ENCODE measurements at regions not wholly inside any gene's neighbourhood (a gene's known extent, or its start where the extent isn't known, plus 50 kb on each side); places are given as distances from the start of the nearest gene placed in this dataset.

DNA sequence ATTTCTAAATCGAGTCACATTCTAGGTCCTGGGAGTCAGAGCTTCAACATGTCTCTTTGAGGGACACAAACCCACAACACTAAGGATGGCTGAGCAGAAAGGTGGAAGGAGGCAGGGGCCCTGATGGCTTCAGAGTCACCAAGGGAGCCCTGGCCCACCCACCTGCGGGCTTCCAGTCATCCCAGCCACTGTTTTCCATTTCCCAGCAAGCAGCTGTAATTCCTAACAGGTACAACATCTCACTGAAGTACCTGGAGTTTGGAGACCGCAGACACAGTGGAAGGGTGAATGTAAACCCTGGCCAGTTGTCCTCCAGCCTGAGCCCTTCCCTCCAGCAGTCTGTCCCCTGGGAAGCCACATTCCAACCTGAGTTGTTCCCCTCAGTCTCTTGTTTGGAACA, 562.8 kb downstream of the TBC1D22A start:
- DNase-seq (ENCODE audit: low read depth), result no peak
- H3K4me3 ChIP-seq (ENCODE audit: low read depth, low read length), result no peak overlapping the region
- TF ChIP-seq, protein P1, sequence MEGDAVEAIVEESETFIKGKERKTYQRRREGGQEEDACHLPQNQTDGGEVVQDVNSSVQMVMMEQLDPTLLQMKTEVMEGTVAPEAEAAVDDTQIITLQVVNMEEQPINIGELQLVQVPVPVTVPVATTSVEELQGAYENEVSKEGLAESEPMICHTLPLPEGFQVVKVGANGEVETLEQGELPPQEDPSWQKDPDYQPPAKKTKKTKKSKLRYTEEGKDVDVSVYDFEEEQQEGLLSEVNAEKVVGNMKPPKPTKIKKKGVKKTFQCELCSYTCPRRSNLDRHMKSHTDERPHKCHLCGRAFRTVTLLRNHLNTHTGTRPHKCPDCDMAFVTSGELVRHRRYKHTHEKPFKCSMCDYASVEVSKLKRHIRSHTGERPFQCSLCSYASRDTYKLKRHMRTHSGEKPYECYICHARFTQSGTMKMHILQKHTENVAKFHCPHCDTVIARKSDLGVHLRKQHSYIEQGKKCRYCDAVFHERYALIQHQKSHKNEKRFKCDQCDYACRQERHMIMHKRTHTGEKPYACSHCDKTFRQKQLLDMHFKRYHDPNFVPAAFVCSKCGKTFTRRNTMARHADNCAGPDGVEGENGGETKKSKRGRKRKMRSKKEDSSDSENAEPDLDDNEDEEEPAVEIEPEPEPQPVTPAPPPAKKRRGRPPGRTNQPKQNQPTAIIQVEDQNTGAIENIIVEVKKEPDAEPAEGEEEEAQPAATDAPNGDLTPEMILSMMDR (conservative IDR thresholded peaks at IDR 0.05; ENCODE audit: low read depth, low read length), result no peak

DNA sequence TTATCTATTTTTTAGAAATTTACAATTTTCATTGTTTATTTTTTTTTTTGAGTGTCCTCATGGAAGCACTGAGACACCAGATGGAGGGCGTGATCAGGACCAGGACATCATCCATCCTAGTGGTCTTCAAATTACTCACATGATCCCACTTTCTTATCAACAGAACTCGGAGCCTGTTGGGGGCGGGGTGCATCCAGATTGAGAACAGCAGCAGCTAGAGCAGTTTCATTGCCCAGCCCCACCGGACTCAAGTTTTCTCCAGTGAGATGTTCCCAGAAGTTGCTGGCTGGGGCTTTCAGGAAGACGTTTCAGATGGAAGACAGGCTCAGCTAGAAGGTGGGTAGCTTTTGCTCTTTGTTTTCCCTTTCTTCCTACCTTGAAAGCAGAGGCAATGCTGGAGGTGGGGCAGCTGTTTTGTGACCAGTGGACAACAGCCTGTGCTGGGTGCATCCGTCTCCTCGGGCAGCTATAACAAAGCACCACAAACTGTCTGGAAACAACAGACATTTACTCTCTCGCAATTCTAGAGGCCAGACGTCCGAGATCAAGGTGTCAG, 562.1 kb downstream of the TBC1D22A start:
- no peak overlapping the region for H3K4me3 ChIP-seq (ENCODE audit: low read depth, low read length)
- DNase-seq (ENCODE audit: low read depth), result no peak
- TF ChIP-seq, protein P1 (conservative IDR thresholded peaks at IDR 0.05; ENCODE audit: low read depth, low read length), result no peak

DNA sequence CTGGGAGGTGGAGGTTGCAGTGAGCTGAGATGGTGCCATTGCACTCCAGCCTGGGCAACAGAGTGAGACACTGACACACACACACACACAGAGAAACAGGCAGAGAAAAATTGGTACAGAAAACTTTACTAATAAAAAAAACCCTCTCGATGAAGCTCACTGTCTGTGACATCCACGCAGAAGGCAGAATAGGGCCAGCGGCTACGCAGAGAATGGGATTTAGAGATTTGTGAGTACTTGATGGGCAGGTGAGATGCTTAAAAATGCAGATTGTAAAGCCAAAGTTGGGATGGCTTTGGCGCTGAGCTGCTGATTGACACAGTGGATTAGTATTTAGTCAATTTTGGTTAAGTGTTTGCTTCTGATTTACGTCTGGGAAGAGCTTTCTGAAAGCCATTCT, 561.1 kb downstream of the TBC1D22A start:
- H3K4me3 ChIP-seq (ENCODE audit: low read depth, low read length), result no peak overlapping the region
- TF ChIP-seq, protein P1 (conservative IDR thresholded peaks at IDR 0.05; ENCODE audit: low read depth, low read length), result no peak

DNA sequence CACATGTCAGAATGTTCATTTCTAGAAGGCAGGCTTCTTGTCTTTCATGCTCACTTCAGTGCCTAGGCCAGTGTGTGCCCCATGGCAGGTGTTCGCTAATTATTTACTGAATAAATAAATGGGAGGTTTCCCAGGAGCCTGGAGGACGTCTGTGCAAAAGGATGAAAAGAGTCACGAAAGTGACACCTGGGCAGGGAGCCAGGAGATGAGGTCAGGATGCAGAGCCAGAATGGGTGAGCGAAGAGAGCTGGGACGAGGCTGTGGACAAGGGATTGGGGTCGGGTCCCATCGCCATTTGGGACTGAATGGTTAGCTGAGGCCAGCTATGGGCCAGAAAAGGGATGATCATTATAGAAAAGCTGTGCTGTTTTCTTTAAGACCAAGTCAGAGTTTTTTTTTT, 560.4 kb downstream of the TBC1D22A start:
- no peak for DNase-seq (ENCODE audit: low read depth)
- no peak overlapping the region for H3K4me3 ChIP-seq (ENCODE audit: low read depth, low read length)
- TF ChIP-seq, protein P1 (conservative IDR thresholded peaks at IDR 0.05; ENCODE audit: low read depth, low read length), result no peak

More for the DNA sequence above, 561.1 kb downstream of the TBC1D22A start:
- no peak for DNase-seq (ENCODE audit: low read depth)

DNA sequence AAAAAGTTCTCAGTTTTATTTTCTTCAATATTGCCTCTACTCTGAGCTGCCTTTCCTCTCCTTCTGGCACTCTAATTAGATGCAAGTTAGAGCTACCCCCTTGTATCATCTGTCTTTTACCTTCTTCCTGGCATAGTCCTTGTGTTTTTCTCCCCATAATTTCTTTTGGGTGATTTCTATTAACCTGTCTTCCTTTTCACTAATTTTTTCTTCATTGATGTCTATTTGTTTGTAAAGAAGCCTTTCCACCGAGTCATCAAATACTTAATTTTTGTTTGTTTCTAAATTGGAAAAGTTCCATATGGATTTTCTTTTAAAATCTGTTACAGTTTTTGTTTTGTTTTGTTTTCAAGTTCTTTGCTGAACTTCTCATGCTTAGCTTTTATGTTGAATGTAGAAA, 558.1 kb downstream of the TBC1D22A start:
- DNase-seq (ENCODE audit: low read depth), result no peak
- TF ChIP-seq, protein P1 (conservative IDR thresholded peaks at IDR 0.05; ENCODE audit: low read depth, low read length), result no peak

DNA sequence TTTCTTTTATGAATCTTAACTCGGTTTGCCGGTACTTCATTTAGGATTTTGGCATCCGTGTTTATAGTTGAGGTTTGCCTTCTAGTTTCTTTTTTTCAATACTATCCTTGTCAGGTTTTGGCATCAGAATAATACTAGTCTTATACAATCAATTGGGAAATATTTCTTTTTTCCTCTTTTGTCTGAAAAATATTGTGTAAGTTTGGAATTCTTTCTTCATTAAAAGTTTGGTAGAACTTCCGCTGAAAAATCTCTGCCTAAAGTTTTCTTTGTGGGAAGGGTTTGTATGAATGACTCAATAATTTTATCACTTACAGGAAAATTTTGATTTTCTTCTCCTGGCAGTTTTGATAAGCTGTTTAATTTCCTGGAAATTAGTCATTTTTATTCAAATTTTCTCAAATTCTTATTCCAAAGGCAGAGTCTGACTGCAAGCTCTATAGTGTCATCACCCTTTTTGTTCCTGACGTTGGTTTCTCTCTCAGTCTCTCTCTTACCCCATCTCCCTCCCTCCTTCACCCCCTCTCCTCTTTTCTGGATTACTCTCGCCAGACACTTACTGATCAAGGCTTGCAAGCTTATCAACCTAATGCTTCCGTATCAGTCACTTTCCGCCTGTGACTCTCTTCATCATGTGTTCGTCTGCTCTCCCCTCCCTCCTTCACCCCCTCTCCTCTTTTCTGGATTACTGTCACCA, 555.7 kb downstream of the TBC1D22A start:
- TF ChIP-seq, protein P1 (conservative IDR thresholded peaks at IDR 0.05; ENCODE audit: low read depth, low read length), result no peak
- no peak overlapping the region for H3K4me3 ChIP-seq (ENCODE audit: low read depth, low read length)
- no peak for DNase-seq (ENCODE audit: low read depth)

More for the DNA sequence above, 558.1 kb downstream of the TBC1D22A start:
- H3K4me3 ChIP-seq (ENCODE audit: low read depth, low read length), result no peak overlapping the region
